Body of pancreas (tissue), 4 donors: ENCODE measurements at regions not wholly inside any gene's neighbourhood (a gene's known extent, or its start where the extent isn't known, plus 50 kb on each side); places are given as distances from the start of the nearest gene placed in this dataset.

Experiments used
- POLR2A ChIP-seq, 3 donors: fragments of 450-650 bp; IDR thresholded peaks; one replicate each; pipeline ENCODE4 v1.6.1; 2016; ENCODE audit warnings: antibody characterized with exemption in 3 of 3, mild to moderate bottlenecking in 2 of 3
- TF ChIP-seq, protein P1 (sequence below), 7 experiments: fragments of 450-650 bp in 4 of 7; fragments of 200-600 bp in 3 of 7; sonication (generic) in 3 of 7; IDR thresholded peaks; one replicate each; pipeline ENCODE4 v1.5.1; 2016 to 2019; ENCODE audit warnings: antibody characterized with exemption in 7 of 7

DNA sequence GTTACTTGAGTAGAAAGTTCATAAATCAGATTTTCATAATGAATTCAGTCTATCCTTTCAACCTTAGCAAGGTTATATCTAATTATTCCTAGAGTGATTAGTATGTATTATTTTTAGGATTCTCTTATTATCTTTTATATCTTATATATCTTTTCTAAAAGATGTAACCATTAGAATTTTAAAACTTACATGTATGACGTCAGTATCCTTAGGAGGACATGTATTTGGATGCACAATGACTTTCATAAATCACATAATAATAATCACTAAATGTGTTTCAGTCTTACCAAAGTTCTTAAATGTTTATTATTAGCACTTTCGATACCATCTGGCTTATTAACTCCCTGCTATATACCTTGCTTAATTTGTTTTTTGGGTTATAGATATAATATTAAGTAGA is 1400.5 kb upstream of the IGFBP7 start:
- TF ChIP-seq, protein P1, sequence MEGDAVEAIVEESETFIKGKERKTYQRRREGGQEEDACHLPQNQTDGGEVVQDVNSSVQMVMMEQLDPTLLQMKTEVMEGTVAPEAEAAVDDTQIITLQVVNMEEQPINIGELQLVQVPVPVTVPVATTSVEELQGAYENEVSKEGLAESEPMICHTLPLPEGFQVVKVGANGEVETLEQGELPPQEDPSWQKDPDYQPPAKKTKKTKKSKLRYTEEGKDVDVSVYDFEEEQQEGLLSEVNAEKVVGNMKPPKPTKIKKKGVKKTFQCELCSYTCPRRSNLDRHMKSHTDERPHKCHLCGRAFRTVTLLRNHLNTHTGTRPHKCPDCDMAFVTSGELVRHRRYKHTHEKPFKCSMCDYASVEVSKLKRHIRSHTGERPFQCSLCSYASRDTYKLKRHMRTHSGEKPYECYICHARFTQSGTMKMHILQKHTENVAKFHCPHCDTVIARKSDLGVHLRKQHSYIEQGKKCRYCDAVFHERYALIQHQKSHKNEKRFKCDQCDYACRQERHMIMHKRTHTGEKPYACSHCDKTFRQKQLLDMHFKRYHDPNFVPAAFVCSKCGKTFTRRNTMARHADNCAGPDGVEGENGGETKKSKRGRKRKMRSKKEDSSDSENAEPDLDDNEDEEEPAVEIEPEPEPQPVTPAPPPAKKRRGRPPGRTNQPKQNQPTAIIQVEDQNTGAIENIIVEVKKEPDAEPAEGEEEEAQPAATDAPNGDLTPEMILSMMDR (IDR thresholded peaks at IDR 0.05): no peak
- no peak for TF ChIP-seq POLR2A (IDR thresholded peaks at IDR 0.05)
